A673 (cell line): ENCODE measurements at regions not wholly inside any gene's neighbourhood (a gene's known extent, or its start where the extent isn't known, plus 50 kb on each side); places are given as distances from the start of the nearest gene placed in this dataset.

Experiments used
- BruUV-seq: library from RNA; stranded (reverse); fragments of 400-500 nt; replicated peaks from 2 replicates; lab custom pipeline; 2021; lab: Mats Ljungman, UMichigan
- CTCF ChIA-PET: fragments of 300-600 bp; sonication (Branson Sonifier 250); formaldehyde crosslinking; loops from one replicate; lab custom pipeline; 2022; ENCODE audit warnings: antibody characterized with exemption; lab: Charles Lee
- POLR2A ChIA-PET: fragments of 300-600 bp; sonication (Branson Sonifier 250); formaldehyde crosslinking; loops from one replicate; lab custom pipeline; 2022; ENCODE audit warnings: antibody characterized with exemption; ENCODE audit not compliant: low non-redundant PET; lab: Charles Lee
- DNase-seq: peaks from one replicate; pipeline ENCODE4 v3.0.0-alpha.2; 2015; ENCODE audit warnings: low spot score
- H3K27ac ChIP-seq: fragments of 200-600 bp; sonication (generic); 2 replicates; pipeline ENCODE4 v1.5.1; 2016; ENCODE audit warnings: mixed run types, low read depth, mild to moderate bottlenecking, mixed read lengths, antibody characterized with exemption, low read length; ENCODE audit not compliant: poor library complexity, severe bottlenecking
- H3K27me3 ChIP-seq: fragments of 200-600 bp; sonication (generic); replicated peaks from 2 replicates; pipeline ENCODE4 v1.6.1; 2017; ENCODE audit warnings: mixed run types, low read depth, mild to moderate bottlenecking, mixed read lengths, antibody characterized with exemption, low read length; ENCODE audit not compliant: insufficient read depth, poor library complexity
- H3K36me3 ChIP-seq: fragments of 200-600 bp; sonication (generic); 2 replicates; pipeline ENCODE4 v1.6.1; 2016; ENCODE audit warnings: mixed run types, mild to moderate bottlenecking, mixed read lengths, antibody characterized with exemption, low read length; ENCODE audit not compliant: insufficient read depth, poor library complexity, severe bottlenecking
- H3K4me1 ChIP-seq: fragments of 200-600 bp; sonication (generic); 2 replicates; pipeline ENCODE4 v1.6.1; 2017; ENCODE audit warnings: mixed run types, mild to moderate bottlenecking, mixed read lengths, antibody characterized with exemption, low read length; ENCODE audit not compliant: insufficient read depth, poor library complexity, severe bottlenecking
- H3K4me3 ChIP-seq: fragments of 200-600 bp; sonication (generic); 2 replicates; pipeline ENCODE4 v1.5.1; 2016; ENCODE audit warnings: low read depth, mixed run types, mild to moderate bottlenecking, mixed read lengths, low read length; ENCODE audit not compliant: poor library complexity, severe bottlenecking
- H3K9me3 ChIP-seq: fragments of 200-600 bp; sonication (generic); 2 replicates; pipeline ENCODE4 v1.6.1; 2016; ENCODE audit warnings: mixed run types, low read depth, mild to moderate bottlenecking, mixed read lengths, antibody characterized with exemption, low read length; ENCODE audit not compliant: poor library complexity, severe bottlenecking
- EZH2 ChIP-seq: fragments of 200-600 bp; sonication (generic); IDR thresholded peaks from 2 replicates; pipeline ENCODE4 v1.6.1; 2017; ENCODE audit warnings: borderline replicate concordance, low read depth, mild to moderate bottlenecking, mixed read lengths, antibody characterized with exemption, low read length; ENCODE audit not compliant: poor library complexity, severe bottlenecking
- intact Hi-C: fragments of 100-400 bp; cut with micrococcal nuclease; formaldehyde crosslinking; loops from one replicate; pipeline ENCODE4 v1.10.0; 2022; ENCODE audit not compliant: unreplicated experiment
- TF ChIP-seq, protein P1 (sequence below): fragments of 300-800, 200-600 bp; sonication (generic); conservative IDR thresholded peaks from 2 replicates; pipeline ENCODE4 v1.5.1; 2017; ENCODE audit warnings: low read depth, mild to moderate bottlenecking, antibody characterized with exemption, low read length, moderate library complexity, mixed read lengths

- H3K27ac ChIP-seq = no peak overlapping the region
- DNase-seq = no peak
- ChIA-PET CTCF (no interaction called here), POLR2A (no interaction called here)
- no peaks in the 10 kb centered on the region for H3K9me3 ChIP-seq
- no peaks in the 10 kb centered on the region for H3K4me1 ChIP-seq
- H3K36me3 ChIP-seq = no peaks in the 10 kb centered on the region
- TF ChIP-seq, protein P1, sequence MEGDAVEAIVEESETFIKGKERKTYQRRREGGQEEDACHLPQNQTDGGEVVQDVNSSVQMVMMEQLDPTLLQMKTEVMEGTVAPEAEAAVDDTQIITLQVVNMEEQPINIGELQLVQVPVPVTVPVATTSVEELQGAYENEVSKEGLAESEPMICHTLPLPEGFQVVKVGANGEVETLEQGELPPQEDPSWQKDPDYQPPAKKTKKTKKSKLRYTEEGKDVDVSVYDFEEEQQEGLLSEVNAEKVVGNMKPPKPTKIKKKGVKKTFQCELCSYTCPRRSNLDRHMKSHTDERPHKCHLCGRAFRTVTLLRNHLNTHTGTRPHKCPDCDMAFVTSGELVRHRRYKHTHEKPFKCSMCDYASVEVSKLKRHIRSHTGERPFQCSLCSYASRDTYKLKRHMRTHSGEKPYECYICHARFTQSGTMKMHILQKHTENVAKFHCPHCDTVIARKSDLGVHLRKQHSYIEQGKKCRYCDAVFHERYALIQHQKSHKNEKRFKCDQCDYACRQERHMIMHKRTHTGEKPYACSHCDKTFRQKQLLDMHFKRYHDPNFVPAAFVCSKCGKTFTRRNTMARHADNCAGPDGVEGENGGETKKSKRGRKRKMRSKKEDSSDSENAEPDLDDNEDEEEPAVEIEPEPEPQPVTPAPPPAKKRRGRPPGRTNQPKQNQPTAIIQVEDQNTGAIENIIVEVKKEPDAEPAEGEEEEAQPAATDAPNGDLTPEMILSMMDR = no peak
- TF ChIP-seq EZH2 = no peak
- no TSS peak for BruUV-seq
- H3K4me3 ChIP-seq = no peak overlapping the region
- H3K27me3 ChIP-seq = no peaks in the 10 kb centered on the region
- intact Hi-C loops = no loop called here
Observed at GRCh38 chr1:170318141-170318540, 172.4 kb downstream of the NTMT2 start.

DNA sequence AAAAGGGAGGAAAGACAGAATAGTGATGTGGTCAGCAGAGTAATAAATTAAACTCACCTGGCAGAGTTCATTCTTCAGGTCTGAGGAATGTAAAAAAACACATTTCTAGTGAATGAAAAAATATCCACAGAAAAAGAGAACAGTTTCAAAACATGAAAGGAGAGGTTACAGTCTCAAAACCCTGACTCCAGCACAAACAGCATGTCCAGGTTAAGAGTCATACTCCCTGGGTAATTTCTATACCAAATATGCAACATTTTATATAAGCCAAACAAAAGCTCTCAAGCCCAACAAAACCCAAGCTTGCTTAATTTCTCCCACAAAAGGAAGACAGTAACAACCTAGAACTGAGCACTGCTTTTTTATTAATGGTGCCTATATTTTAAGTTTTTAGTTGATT lies 173.0 kb downstream of the NTMT2 start:
- intact Hi-C loops = no loop called here
- Histone ChIP-seq H3K9me3 (peaks cover 2% of the 10 kb centered on the region), H3K27ac (no peak overlapping the region), H3K36me3 (no peaks in the 10 kb centered on the region), H3K27me3 (no peaks in the 10 kb centered on the region), H3K4me3 (no peak overlapping the region), H3K4me1 (no peaks in the 10 kb centered on the region)
- ChIA-PET CTCF (no interaction called here), POLR2A (no interaction called here)
- BruUV-seq = no TSS peak
- TF ChIP-seq, protein P1 = no peak
- no peak for TF ChIP-seq EZH2
- DNase-seq = no peak

DNA sequence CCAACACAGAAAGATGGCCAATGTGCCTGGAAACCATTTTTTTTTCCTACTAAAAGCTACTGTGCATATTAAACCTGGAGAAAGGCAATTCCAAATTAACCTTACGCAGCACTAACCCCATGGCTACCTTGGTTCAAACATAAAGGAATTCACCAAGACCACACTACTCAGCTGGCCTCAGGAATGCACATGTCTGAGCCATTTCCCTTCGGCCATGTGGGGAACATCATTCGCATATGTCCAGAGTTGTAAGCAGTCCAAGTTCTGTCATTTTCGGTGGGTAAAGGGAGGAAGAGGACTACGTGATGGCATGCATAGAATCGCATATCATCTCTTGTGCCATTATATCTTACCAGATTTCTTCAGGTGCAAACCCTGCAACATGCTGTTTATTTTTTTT lies 175.4 kb downstream of the NTMT2 start:
- BruUV-seq = no TSS peak
- no peaks in the 10 kb centered on the region for H3K36me3 ChIP-seq
- CTCF ChIA-PET = no interaction called here

More for the DNA sequence above, 175.4 kb downstream of the NTMT2 start:
- intact Hi-C loops = no loop called here
- H3K27me3 ChIP-seq = no peaks in the 10 kb centered on the region
- H3K27ac ChIP-seq = no peak overlapping the region
- POLR2A ChIA-PET = no interaction called here
- no peak for TF ChIP-seq EZH2
- TF ChIP-seq, protein P1 = no peak
- peaks cover 4% of the 10 kb centered on the region for H3K9me3 ChIP-seq
- DNase-seq = no peak
- no peak overlapping the region for H3K4me3 ChIP-seq
- H3K4me1 ChIP-seq = no peaks in the 10 kb centered on the region
